ENCODE measurements at regions not wholly inside any gene's neighbourhood (a gene's known extent, or its start where the extent isn't known, plus 50 kb on each side); places are given as distances from the start of the nearest gene placed in this dataset.

GRCh38 chr9:100959226-100959625 lies 69.3 kb upstream of the PLPPR1 start:
- TF ChIP-seq YY1 (IDR thresholded peaks at IDR 0.05; ENCODE audit: insufficient read depth, insufficient read length) (no peak), SUZ12 (IDR thresholded peaks at IDR 0.05; ENCODE audit: extremely low read depth, insufficient read depth, insufficient read length) (no peak), ZNF274 (IDR thresholded peaks at IDR 0.05; ENCODE audit: low read depth, low read length) (no peak)
